IPS-15b (cell line): ENCODE measurements at regions not wholly inside any gene's neighbourhood (a gene's known extent, or its start where the extent isn't known, plus 50 kb on each side); places are given as distances from the start of the nearest gene placed in this dataset.

Experiments used
- H3K27me3 ChIP-seq: one replicate; pipeline ENCODE4 v1.6.1; 2013; ENCODE audit warnings: low read length; ENCODE audit not compliant: control insufficient read depth, insufficient read depth
- H3K36me3 ChIP-seq: one replicate; pipeline ENCODE4 v1.6.1; 2013; ENCODE audit warnings: low read length; ENCODE audit not compliant: control insufficient read depth, insufficient read depth
- H3K4me1 ChIP-seq: one replicate; pipeline ENCODE4 v1.6.1; 2013; ENCODE audit warnings: mild to moderate bottlenecking, low read length; ENCODE audit not compliant: control insufficient read depth, insufficient read depth
- H3K4me3 ChIP-seq: one replicate; pipeline ENCODE4 v1.5.1; 2013; ENCODE audit warnings: low read depth, low read length
- H3K9ac ChIP-seq: one replicate; pipeline ENCODE4 v1.6.1; 2013; ENCODE audit warnings: low read depth, mild to moderate bottlenecking, low read length
- H3K9me3 ChIP-seq: one replicate; pipeline ENCODE4 v1.6.1; 2013; ENCODE audit warnings: mild to moderate bottlenecking, low read length; ENCODE audit not compliant: control insufficient read depth, insufficient read depth

GRCh38 chr5:89372176-89372575 is 489.2 kb upstream of the MEF2C start:
- H3K36me3 ChIP-seq = no peaks in the 10 kb centered on the region
- no peaks in the 10 kb centered on the region for H3K9me3 ChIP-seq
- no peak overlapping the region for H3K4me3 ChIP-seq
- no peaks in the 10 kb centered on the region for H3K4me1 ChIP-seq
- H3K27me3 ChIP-seq = no peaks in the 10 kb centered on the region
- H3K9ac ChIP-seq = no peak overlapping the region

- no peak overlapping the region for H3K4me3 ChIP-seq
- H3K27me3 ChIP-seq = no peaks in the 10 kb centered on the region
- H3K9me3 ChIP-seq = no peaks in the 10 kb centered on the region
- no peaks in the 10 kb centered on the region for H3K4me1 ChIP-seq
- H3K9ac ChIP-seq = no peak overlapping the region
- H3K36me3 ChIP-seq = no peaks in the 10 kb centered on the region
Measured at GRCh38 chr5:89371646-89372045, 488.7 kb upstream of the MEF2C start.

GRCh38 chr5:89359046-89359445 is 476.1 kb upstream of the MEF2C start:
- Histone ChIP-seq H3K36me3 (no peaks in the 10 kb centered on the region), H3K9me3 (no peaks in the 10 kb centered on the region), H3K9ac (no peak overlapping the region), H3K4me1 (no peaks in the 10 kb centered on the region), H3K27me3 (no peaks in the 10 kb centered on the region), H3K4me3 (no peak overlapping the region)

GRCh38 chr5:89353837-89354551 is 471.0 kb upstream of the MEF2C start:
- H3K4me1 ChIP-seq = peaks cover 4% of the 10 kb centered on the region
- H3K4me3 ChIP-seq = no peak overlapping the region
- no peak overlapping the region for H3K9ac ChIP-seq
- H3K9me3 ChIP-seq = no peaks in the 10 kb centered on the region
- no peaks in the 10 kb centered on the region for H3K36me3 ChIP-seq
- no peaks in the 10 kb centered on the region for H3K27me3 ChIP-seq

GRCh38 chr5:89351975-89352374 is 469.0 kb upstream of the MEF2C start:
- Histone ChIP-seq H3K36me3 (no peaks in the 10 kb centered on the region), H3K4me1 (peaks cover 4% of the 10 kb centered on the region), H3K27me3 (no peaks in the 10 kb centered on the region), H3K9ac (no peak overlapping the region), H3K4me3 (no peak overlapping the region), H3K9me3 (no peaks in the 10 kb centered on the region)

- H3K9me3 ChIP-seq = no peaks in the 10 kb centered on the region
- H3K27me3 ChIP-seq = no peaks in the 10 kb centered on the region
- peaks cover 4% of the 10 kb centered on the region for H3K4me1 ChIP-seq
- no peak overlapping the region for H3K4me3 ChIP-seq
- H3K36me3 ChIP-seq = no peaks in the 10 kb centered on the region
- no peak overlapping the region for H3K9ac ChIP-seq
Measured at GRCh38 chr5:89351222-89351621, 468.2 kb upstream of the MEF2C start.

GRCh38 chr5:89350684-89351083 is 467.7 kb upstream of the MEF2C start:
- no peaks in the 10 kb centered on the region for H3K36me3 ChIP-seq
- H3K4me3 ChIP-seq = no peak overlapping the region
- peaks cover 4% of the 10 kb centered on the region for H3K4me1 ChIP-seq
- no peaks in the 10 kb centered on the region for H3K9me3 ChIP-seq
- H3K9ac ChIP-seq = no peak overlapping the region
- H3K27me3 ChIP-seq = no peaks in the 10 kb centered on the region

- Histone ChIP-seq H3K4me3 (no peak overlapping the region), H3K4me1 (peaks cover 4% of the 10 kb centered on the region), H3K9ac (no peak overlapping the region), H3K9me3 (no peaks in the 10 kb centered on the region), H3K36me3 (no peaks in the 10 kb centered on the region), H3K27me3 (no peaks in the 10 kb centered on the region)
Measured at GRCh38 chr5:89349246-89349980, 466.4 kb upstream of the MEF2C start.

GRCh38 chr5:89346573-89346972 is 463.6 kb upstream of the MEF2C start:
- Histone ChIP-seq H3K9ac (no peak overlapping the region), H3K9me3 (no peaks in the 10 kb centered on the region), H3K4me3 (no peak overlapping the region), H3K4me1 (no peaks in the 10 kb centered on the region), H3K27me3 (no peaks in the 10 kb centered on the region), H3K36me3 (no peaks in the 10 kb centered on the region)

- Histone ChIP-seq H3K36me3 (no peaks in the 10 kb centered on the region), H3K9ac (no peak overlapping the region), H3K9me3 (no peaks in the 10 kb centered on the region), H3K4me1 (no peaks in the 10 kb centered on the region), H3K4me3 (no peak overlapping the region), H3K27me3 (no peaks in the 10 kb centered on the region)
Measured at GRCh38 chr5:89343666-89344065, 460.7 kb upstream of the MEF2C start.

GRCh38 chr5:89342106-89342876 is 459.3 kb upstream of the MEF2C start:
- H3K9me3 ChIP-seq = no peaks in the 10 kb centered on the region
- H3K36me3 ChIP-seq = no peaks in the 10 kb centered on the region
- no peaks in the 10 kb centered on the region for H3K4me1 ChIP-seq
- H3K4me3 ChIP-seq = no peak overlapping the region
- no peak overlapping the region for H3K9ac ChIP-seq
- no peaks in the 10 kb centered on the region for H3K27me3 ChIP-seq
